K562 (cell line): ENCODE measurements at regions not wholly inside any gene's neighbourhood (a gene's known extent, or its start where the extent isn't known, plus 50 kb on each side); places are given as distances from the start of the nearest gene placed in this dataset.

Source experiments
- CBX3 ChIP-seq, 2 experiments: IDR thresholded peaks; 1 replicate in 1 of 2; 2 replicates in 1 of 2; pipeline ENCODE4 v1.6.1; 2012; ENCODE audit warnings: inconsistent platforms in 2 of 2, low read length in 2 of 2, borderline replicate concordance in 1 of 2, control low read depth in 1 of 2
- CTCF ChIP-seq, 3 experiments: IDR thresholded peaks in 2 of 3; conservative IDR thresholded peaks in 1 of 3; 2 replicates each; pipeline ENCODE4 v1.5.1; 2011 to 2012; ENCODE audit warnings: low read length in 3 of 3, mild to moderate bottlenecking in 3 of 3, control low read depth in 2 of 3, improper control_type of control experiment in 1 of 3, inconsistent platforms in 1 of 3, low read depth in 1 of 3, mixed read lengths in 1 of 3, moderate library complexity in 1 of 3; ENCODE audit not compliant: insufficient read depth in 2 of 3
- ESRRB ChIP-seq: fragments of 250-450 bp; sonication (Bioruptor Pico); IDR thresholded peaks from 2 replicates; pipeline ENCODE4 v1.5.0; 2020; ENCODE audit warnings: mild to moderate bottlenecking, moderate library complexity, borderline replicate concordance
- FOXO4 ChIP-seq: fragments of 450-650 bp; formaldehyde crosslinking; IDR thresholded peaks from 2 replicates; pipeline ENCODE4 v1.4.0; 2020; ENCODE audit warnings: mild to moderate bottlenecking, moderate library complexity
- GTF2B ChIP-seq: IDR thresholded peaks from 2 replicates; pipeline ENCODE4 v1.6.1; 2011; ENCODE audit not compliant: insufficient read length; ENCODE audit errors: extremely low read depth
- KAT8 ChIP-seq: fragments of 450-650 bp; IDR thresholded peaks from 2 replicates; pipeline ENCODE4 v1.6.1; 2016; ENCODE audit warnings: low read depth, mild to moderate bottlenecking
- MECOM ChIP-seq: fragments of 250-450 bp; sonication (Bioruptor Pico); IDR thresholded peaks from 2 replicates; pipeline ENCODE4 v1.8.0; 2022; ENCODE audit warnings: inconsistent platforms
- MIER1 ChIP-seq: fragments of 450-650 bp; IDR thresholded peaks from 2 replicates; pipeline ENCODE4 v1.6.1; 2016; ENCODE audit warnings: antibody characterized with exemption, mild to moderate bottlenecking, low read depth
- MNT ChIP-seq, 2 experiments: fragments of 450-650 bp; conservative IDR thresholded peaks; 2 replicates each; pipeline ENCODE4 v1.6.1; 2017; ENCODE audit warnings: mild to moderate bottlenecking in 2 of 2, moderate library complexity in 2 of 2
- MXI1 ChIP-seq: IDR thresholded peaks from 2 replicates; pipeline ENCODE4 v1.6.1; 2011; ENCODE audit warnings: low read depth, mild to moderate bottlenecking, improper control_type of control experiment, low read length
- PHTF2 ChIP-seq: fragments of 250-450 bp; sonication (Bioruptor Pico); IDR thresholded peaks from 2 replicates; pipeline ENCODE4 v1.5.0; 2021; ENCODE audit warnings: mild to moderate bottlenecking
- POLR2B ChIP-seq: fragments of 450-650 bp; IDR thresholded peaks from 2 replicates; pipeline ENCODE4 v1.6.1; 2018; ENCODE audit warnings: low read depth; ENCODE audit not compliant: partially characterized antibody
- RAD21 ChIP-seq, 2 experiments: fragments of 250-450 bp in 1 of 2; fragments of 450-650 bp in 1 of 2; sonication (Bioruptor Pico) in 1 of 2; formaldehyde crosslinking in 1 of 2; IDR thresholded peaks in 1 of 2; conservative IDR thresholded peaks in 1 of 2; 2 replicates each; pipeline versions ENCODE4 v1.4.0 to v1.8.0; 2020 to 2022; ENCODE audit warnings: mild to moderate bottlenecking in 2 of 2, moderate library complexity in 1 of 2
- SMAD3 ChIP-seq: fragments of 450-650 bp; formaldehyde crosslinking; conservative IDR thresholded peaks from 2 replicates; pipeline ENCODE4 v1.4.0; 2020; ENCODE audit warnings: mild to moderate bottlenecking
- SOX6 ChIP-seq: fragments of 450-650 bp; IDR thresholded peaks from 2 replicates; pipeline ENCODE4 v1.6.1; 2014; ENCODE audit warnings: mild to moderate bottlenecking
- TFAM ChIP-seq: fragments of 250-450 bp; sonication (Bioruptor Pico); conservative IDR thresholded peaks from 2 replicates; pipeline ENCODE4 v1.5.0; 2021; ENCODE audit warnings: mild to moderate bottlenecking, moderate library complexity
- THRAP3 ChIP-seq: fragments of 450-650 bp; IDR thresholded peaks from 2 replicates; pipeline ENCODE4 v1.6.1; 2016; ENCODE audit warnings: mild to moderate bottlenecking, inconsistent platforms, borderline replicate concordance
- ZNF398 ChIP-seq: fragments of 250-450 bp; sonication (Bioruptor Pico); IDR thresholded peaks from 2 replicates; pipeline ENCODE4 v1.8.0; 2021; ENCODE audit warnings: moderate library complexity, mild to moderate bottlenecking, inconsistent platforms
- ZNF444 ChIP-seq: fragments of 250-450 bp; sonication (Bioruptor Pico); IDR thresholded peaks from 2 replicates; pipeline ENCODE4 v1.4.0; 2020; ENCODE audit warnings: mild to moderate bottlenecking, moderate library complexity
- ZNF699 ChIP-seq: fragments of 250-450 bp; sonication (Bioruptor Pico); IDR thresholded peaks from 2 replicates; pipeline ENCODE4 v1.8.0; 2021; ENCODE audit warnings: mild to moderate bottlenecking, moderate library complexity; ENCODE audit not compliant: insufficient replicate concordance
- ZNF785 ChIP-seq: fragments of 250-450 bp; sonication (Bioruptor Pico); IDR thresholded peaks from 2 replicates; pipeline ENCODE4 v1.4.0; 2020; ENCODE audit warnings: mild to moderate bottlenecking

DNA sequence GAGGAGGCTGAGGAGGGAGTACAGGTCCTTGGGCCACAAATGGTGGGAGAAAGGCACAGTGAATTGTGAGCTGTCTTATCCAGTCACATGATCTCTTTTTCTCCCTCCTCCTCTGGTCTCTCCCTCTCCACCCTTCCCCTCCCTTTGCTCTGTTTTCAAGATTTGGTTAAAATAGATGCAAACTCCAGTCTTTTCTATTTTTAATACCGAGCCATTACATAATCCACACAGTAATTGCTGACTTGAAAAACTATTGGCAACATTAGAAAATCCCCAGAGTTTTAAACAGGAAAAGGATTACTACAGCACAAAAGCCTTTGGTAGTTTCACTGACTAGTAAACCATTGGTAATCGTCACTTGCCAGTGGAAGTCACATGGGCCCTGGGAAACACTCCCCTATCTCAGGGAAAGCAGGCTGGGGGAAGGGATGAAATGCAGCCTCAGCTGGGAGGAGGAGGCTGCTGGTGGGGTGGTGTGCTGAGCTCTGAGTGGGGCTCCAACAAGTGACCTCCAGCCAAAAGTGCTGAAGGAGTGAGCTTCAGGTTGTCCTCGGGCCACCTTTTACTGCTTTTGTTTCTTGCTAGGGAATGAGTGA, 57.4 kb upstream of the PCBP1 start (continued):
- no peak for TF ChIP-seq ZNF398 (CRISPR knock-in tag)
- TF ChIP-seq ZNF699 = no peak
- no peak for TF ChIP-seq SMAD3 (CRISPR knock-in tag)
- no peak for TF ChIP-seq TFAM (CRISPR knock-in tag)
- no peak for TF ChIP-seq MECOM (CRISPR knock-in tag)
- TF ChIP-seq MXI1 = no peak
- TF ChIP-seq ZNF785 (CRISPR knock-in tag) = no peak
- TF ChIP-seq KAT8 = no peak
- TF ChIP-seq SOX6 = 0 out of 2 replicates have a peak, but pooled peaks have one; percentile 25
- TF ChIP-seq THRAP3 = no peak
- no peak for TF ChIP-seq POLR2B
- TF ChIP-seq MIER1 = no peak
- TF ChIP-seq CTCF (IDR thresholded peaks at IDR 0.05 in 2 of 3, conservative IDR thresholded peaks at IDR 0.05 in 1 of 3; ENCODE audit: insufficient read depth in 2 of 3, low read depth in 1 of 3, low read length in 3 of 3) = peak in 1 of 3 experiments; percentile 6; a peak in 1 of 6 replicates
- TF ChIP-seq GTF2B = no peak
- peak in 1 of 2 experiments; percentile 71; a peak in 1 of 3 replicates for TF ChIP-seq CBX3 (IDR thresholded peaks at IDR 0.05; ENCODE audit: borderline replicate concordance in 1 of 2, low read length in 2 of 2)
- no peak; a peak in 1 of 4 replicates for TF ChIP-seq RAD21 (CRISPR knock-in tag; conservative IDR thresholded peaks at IDR 0.05 in 1 of 2, IDR thresholded peaks at IDR 0.05 in 1 of 2)
- TF ChIP-seq ESRRB (CRISPR knock-in tag) = no peak
- no peak for TF ChIP-seq FOXO4 (CRISPR knock-in tag)
- no peak for TF ChIP-seq ZNF444 (CRISPR knock-in tag)
- TF ChIP-seq PHTF2 = 0 out of 2 replicates have a peak, but pooled peaks have one; percentile 6
- peak; percentile 64 to 68 for TF ChIP-seq MNT (conservative IDR thresholded peaks at IDR 0.05)
